Activated naive CD8-positive, alpha-beta T cell (primary cell): ENCODE measurements at regions not wholly inside any gene's neighbourhood (a gene's known extent, or its start where the extent isn't known, plus 50 kb on each side); places are given as distances from the start of the nearest gene placed in this dataset.
A peak's percentile ranks its signal among the peaks of the same experiment; 100 is the strongest.

Source experiments
- H3K27ac Mint-ChIP-seq: one replicate; pipeline ENCODE4 v1.8.0; 2021; ENCODE audit warnings: mixed read lengths
- H3K27me3 Mint-ChIP-seq: one replicate; pipeline ENCODE4 v1.8.0; 2021; ENCODE audit warnings: mixed read lengths
- H3K36me3 Mint-ChIP-seq: one replicate; pipeline ENCODE4 v1.8.0; 2021; ENCODE audit warnings: mixed read lengths
- H3K4me1 Mint-ChIP-seq: one replicate; pipeline ENCODE4 v1.8.0; 2021; ENCODE audit warnings: low read depth, mixed read lengths
- H3K4me3 Mint-ChIP-seq: one replicate; pipeline ENCODE4 v1.8.0; 2021; ENCODE audit warnings: mild to moderate bottlenecking, mixed read lengths
- H3K9me3 Mint-ChIP-seq: one replicate; pipeline ENCODE4 v1.8.0; 2021; ENCODE audit warnings: low read depth, mixed read lengths

- no peaks in the 10 kb centered on the region for H3K9me3 Mint-ChIP-seq
- H3K27me3 Mint-ChIP-seq: peaks cover 15% of the 10 kb centered on the region
- peaks cover 2% of the 10 kb centered on the region for H3K4me1 Mint-ChIP-seq
- no peak overlapping the region for H3K27ac Mint-ChIP-seq
- no peak overlapping the region for H3K4me3 Mint-ChIP-seq
- H3K36me3 Mint-ChIP-seq: peaks cover 18% of the 10 kb centered on the region
Observed at GRCh38 chr17:6893382-6894205, 62.1 kb upstream of the TEKT1 start.

- no peak overlapping the region for H3K27ac Mint-ChIP-seq
- H3K9me3 Mint-ChIP-seq: no peaks in the 10 kb centered on the region
- peaks cover 18% of the 10 kb centered on the region for H3K36me3 Mint-ChIP-seq
- peaks cover 2% of the 10 kb centered on the region for H3K4me1 Mint-ChIP-seq
- H3K4me3 Mint-ChIP-seq: no peak overlapping the region
- peaks cover 13% of the 10 kb centered on the region for H3K27me3 Mint-ChIP-seq
Observed at GRCh38 chr17:6894206-6894528, 62.6 kb upstream of the TEKT1 start.

DNA sequence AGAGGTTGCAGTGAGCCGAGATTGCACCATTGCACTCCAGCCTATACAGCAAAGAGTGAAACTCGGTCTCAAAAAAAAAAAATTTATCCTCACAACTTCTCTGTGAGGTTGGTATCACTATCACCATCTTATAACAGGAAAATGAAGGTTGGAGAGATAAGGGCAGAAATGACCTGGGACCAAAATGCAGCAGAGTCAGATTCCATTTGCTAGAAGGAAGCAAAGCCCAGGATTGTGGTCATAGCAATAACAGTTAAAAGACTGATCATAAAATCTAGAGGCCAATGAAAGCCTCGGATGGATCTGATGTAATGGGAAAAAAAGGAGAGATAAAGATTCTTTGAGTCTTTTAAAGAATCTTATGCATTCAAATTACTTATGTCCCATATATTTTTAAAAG, 69.6 kb upstream of the TEKT1 start:
- Mint-ChIP-seq H3K9me3 (no peaks in the 10 kb centered on the region), H3K4me1 (no peaks in the 10 kb centered on the region), H3K36me3 (peaks cover 12% of the 10 kb centered on the region), H3K4me3 (no peak overlapping the region), H3K27ac (no peak overlapping the region), H3K27me3 (peaks cover 6% of the 10 kb centered on the region)

DNA sequence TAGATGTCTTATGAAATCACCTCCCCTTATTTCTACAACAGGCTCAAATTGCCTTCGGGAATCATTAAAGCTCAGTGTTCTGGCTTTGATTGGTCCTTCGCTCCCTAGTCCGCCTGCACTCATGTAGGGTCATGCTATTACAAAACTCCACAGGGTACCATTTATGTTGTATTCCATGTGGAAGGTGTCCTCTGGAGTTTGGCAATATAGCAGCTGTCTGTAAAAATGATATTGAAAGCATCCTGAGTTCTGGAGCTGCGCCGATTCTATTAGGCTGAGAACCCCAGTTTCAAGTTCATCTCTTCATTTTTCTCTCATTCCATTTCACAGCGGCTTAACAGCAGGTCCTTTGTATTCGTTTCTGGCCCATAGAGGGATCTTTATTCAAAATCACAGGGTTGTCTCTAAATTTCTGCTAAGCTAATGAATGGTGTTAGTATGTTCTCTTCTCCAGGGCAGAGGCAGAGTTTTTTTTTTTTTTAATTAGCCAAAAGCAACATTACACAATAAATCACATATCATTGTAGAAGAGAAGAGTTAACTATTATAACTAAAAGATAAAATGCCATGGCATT, 71.9 kb upstream of the TEKT1 start:
- Mint-ChIP-seq H3K9me3 (no peaks in the 10 kb centered on the region), H3K36me3 (peaks cover 2% of the 10 kb centered on the region), H3K4me3 (no peak overlapping the region), H3K27me3 (peaks cover 2% of the 10 kb centered on the region), H3K27ac (no peak overlapping the region), H3K4me1 (no peaks in the 10 kb centered on the region)

- Mint-ChIP-seq H3K9me3 (no peaks in the 10 kb centered on the region), H3K36me3 (peaks cover 3% of the 10 kb centered on the region), H3K4me1 (peaks cover 7% of the 10 kb centered on the region), H3K4me3 (no peak overlapping the region), H3K27ac (no peak overlapping the region), H3K27me3 (peaks cover 4% of the 10 kb centered on the region)
Observed at GRCh38 chr17:6908807-6909206, 77.3 kb upstream of the TEKT1 start.

GRCh38 chr17:6910987-6911603, 79.6 kb upstream of the TEKT1 start:
- Mint-ChIP-seq H3K27ac (no peak overlapping the region), H3K27me3 (peaks cover 4% of the 10 kb centered on the region), H3K4me1 (peaks cover 18% of the 10 kb centered on the region), H3K4me3 (no peak overlapping the region), H3K36me3 (peaks cover 3% of the 10 kb centered on the region), H3K9me3 (no peaks in the 10 kb centered on the region)

GRCh38 chr17:6912110-6913051, 80.9 kb upstream of the TEKT1 start:
- H3K27ac Mint-ChIP-seq: no peak overlapping the region
- H3K36me3 Mint-ChIP-seq: peaks cover 3% of the 10 kb centered on the region
- no peak overlapping the region for H3K4me3 Mint-ChIP-seq
- H3K27me3 Mint-ChIP-seq: peaks cover 4% of the 10 kb centered on the region
- no peaks in the 10 kb centered on the region for H3K9me3 Mint-ChIP-seq
- H3K4me1 Mint-ChIP-seq: peaks cover 18% of the 10 kb centered on the region

DNA sequence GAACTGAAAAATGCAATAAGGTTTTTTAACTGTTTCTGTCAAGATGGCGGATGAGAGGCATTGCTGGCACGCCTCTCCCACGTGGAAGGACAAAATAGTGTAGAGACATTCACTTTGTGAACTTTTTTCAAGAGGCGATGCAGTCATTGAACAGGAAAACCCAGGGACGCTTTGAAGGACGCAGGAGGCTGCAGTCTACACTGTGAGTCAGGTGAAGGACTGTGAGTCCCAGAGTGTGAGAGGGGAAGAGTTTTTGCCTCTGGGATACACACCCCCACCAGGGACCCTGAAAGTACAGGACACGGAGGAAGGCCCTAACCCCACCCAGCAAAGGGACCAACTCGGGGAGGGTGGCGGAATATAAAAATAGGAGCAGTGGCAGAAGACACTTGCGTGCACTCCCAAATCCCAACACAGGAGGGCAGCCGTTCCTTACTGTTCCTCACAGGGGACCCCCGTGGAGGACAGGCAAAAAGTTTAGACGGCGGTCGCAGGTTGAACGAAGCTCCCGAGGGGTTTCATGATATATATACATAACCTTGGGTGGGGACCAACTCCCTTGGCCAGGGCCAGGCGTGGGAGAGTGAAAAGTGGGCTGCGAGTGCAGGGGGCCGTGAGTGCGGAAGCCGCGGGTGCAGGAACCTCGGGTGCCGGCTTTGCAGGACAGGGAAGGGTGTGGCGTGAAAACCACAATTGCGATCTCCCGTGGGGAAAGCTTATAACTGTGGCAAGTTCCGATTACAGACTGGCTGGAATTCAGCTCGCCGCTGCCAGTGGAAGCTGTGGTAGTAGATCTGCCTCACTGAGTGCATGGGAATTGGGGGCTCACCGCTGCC, 82.0 kb upstream of the ALOX12 start:
- no peaks in the 10 kb centered on the region for H3K9me3 Mint-ChIP-seq
- H3K36me3 Mint-ChIP-seq: peaks cover 2% of the 10 kb centered on the region
- no peak overlapping the region for H3K27ac Mint-ChIP-seq
- H3K27me3 Mint-ChIP-seq: peaks cover 4% of the 10 kb centered on the region
- H3K4me1 Mint-ChIP-seq: peaks cover 18% of the 10 kb centered on the region
- peak overlapping the region; percentile 85 for H3K4me3 Mint-ChIP-seq

- Mint-ChIP-seq H3K4me3 (peak overlapping the region; percentile 14), H3K36me3 (no peaks in the 10 kb centered on the region), H3K27ac (no peak overlapping the region), H3K4me1 (peaks cover 18% of the 10 kb centered on the region), H3K27me3 (peaks cover 4% of the 10 kb centered on the region), H3K9me3 (no peaks in the 10 kb centered on the region)
Observed at GRCh38 chr17:6914711-6915110, 81.1 kb upstream of the ALOX12 start.

- peaks cover 3% of the 10 kb centered on the region for H3K27me3 Mint-ChIP-seq
- H3K27ac Mint-ChIP-seq: no peak overlapping the region
- H3K4me3 Mint-ChIP-seq: no peak overlapping the region
- no peaks in the 10 kb centered on the region for H3K9me3 Mint-ChIP-seq
- H3K4me1 Mint-ChIP-seq: peaks cover 18% of the 10 kb centered on the region
- H3K36me3 Mint-ChIP-seq: no peaks in the 10 kb centered on the region
Observed at GRCh38 chr17:6915620-6916019, 80.2 kb upstream of the ALOX12 start.

GRCh38 chr17:6919158-6919557, 76.7 kb upstream of the ALOX12 start:
- H3K27me3 Mint-ChIP-seq: no peaks in the 10 kb centered on the region
- H3K27ac Mint-ChIP-seq: no peak overlapping the region
- H3K4me3 Mint-ChIP-seq: no peak overlapping the region
- peaks cover 3% of the 10 kb centered on the region for H3K36me3 Mint-ChIP-seq
- no peaks in the 10 kb centered on the region for H3K9me3 Mint-ChIP-seq
- H3K4me1 Mint-ChIP-seq: peaks cover 25% of the 10 kb centered on the region

GRCh38 chr17:6923385-6923784, 72.5 kb upstream of the ALOX12 start:
- H3K4me1 Mint-ChIP-seq: peaks cover 31% of the 10 kb centered on the region
- H3K27ac Mint-ChIP-seq: no peak overlapping the region
- no peaks in the 10 kb centered on the region for H3K27me3 Mint-ChIP-seq
- peak overlapping the region; percentile 8 for H3K4me3 Mint-ChIP-seq
- no peaks in the 10 kb centered on the region for H3K9me3 Mint-ChIP-seq
- peaks cover 8% of the 10 kb centered on the region for H3K36me3 Mint-ChIP-seq

DNA sequence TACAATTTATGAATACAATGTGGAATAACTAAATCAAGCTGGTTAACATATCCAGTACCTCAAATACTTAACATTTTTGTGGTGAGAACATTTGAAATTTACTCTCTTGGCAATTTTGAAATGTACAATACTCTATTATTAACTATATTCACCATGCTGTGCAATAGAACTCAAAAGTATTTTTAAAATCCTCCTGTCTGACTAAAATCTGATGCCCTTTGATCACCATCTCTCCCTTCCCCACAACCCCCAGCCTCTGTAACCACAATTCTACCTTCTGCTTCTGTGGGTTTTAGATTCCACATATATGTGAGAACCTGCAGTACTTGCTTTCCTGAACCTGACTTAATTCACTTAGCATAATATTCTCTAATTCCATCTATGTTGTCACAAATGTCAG, 71.6 kb upstream of the ALOX12 start:
- H3K36me3 Mint-ChIP-seq: peaks cover 8% of the 10 kb centered on the region
- no peaks in the 10 kb centered on the region for H3K27me3 Mint-ChIP-seq
- H3K27ac Mint-ChIP-seq: no peak overlapping the region
- peaks cover 31% of the 10 kb centered on the region for H3K4me1 Mint-ChIP-seq
- H3K9me3 Mint-ChIP-seq: no peaks in the 10 kb centered on the region
- peak overlapping the region; percentile 14 for H3K4me3 Mint-ChIP-seq

DNA sequence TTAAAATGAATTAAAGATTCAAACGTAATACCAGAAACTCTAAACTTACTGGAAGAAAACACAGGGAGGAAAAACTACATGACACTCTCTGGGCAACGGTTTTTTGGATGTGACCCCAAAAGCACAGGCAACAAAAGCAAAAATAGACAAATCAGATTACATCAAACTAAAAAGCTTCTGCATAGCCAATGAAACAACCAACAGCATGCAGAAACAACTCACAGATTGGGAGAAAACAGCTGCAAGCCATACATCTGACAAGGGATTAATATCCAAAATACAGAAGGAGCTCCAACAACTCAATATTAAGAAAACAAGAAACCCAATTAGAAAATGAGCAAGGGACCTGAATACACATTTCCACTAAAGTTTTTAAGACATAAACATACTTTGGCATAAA, 69.2 kb upstream of the ALOX12 start:
- no peak overlapping the region for H3K4me3 Mint-ChIP-seq
- peaks cover 6% of the 10 kb centered on the region for H3K36me3 Mint-ChIP-seq
- no peak overlapping the region for H3K27ac Mint-ChIP-seq
- H3K9me3 Mint-ChIP-seq: no peaks in the 10 kb centered on the region
- no peaks in the 10 kb centered on the region for H3K27me3 Mint-ChIP-seq
- peaks cover 28% of the 10 kb centered on the region for H3K4me1 Mint-ChIP-seq
